NCI-H2107 treated with DMSO at 0.1 percent for 48 hours (cell line): ENCODE measurements at regions not wholly inside any gene's neighbourhood (a gene's known extent, or its start where the extent isn't known, plus 50 kb on each side); places are given as distances from the start of the nearest gene placed in this dataset.
"Not testable (repeated sequence)": the region's sequence is repeated elsewhere in the genome, so short reads cannot be mapped to it uniquely, and the experiment has no call there.

Experiments used
- DNase-seq: peaks from one replicate; lab custom pipeline; 2025; ENCODE audit not compliant: unreplicated experiment; lab: John Stamatoyannopoulos, UW

GRCh38 chr17:30689266-30690000 is 135.1 kb downstream of the CRLF3 start:
- not testable (repeated sequence) for DNase-seq

- DNase-seq = not testable (repeated sequence)
Observed at GRCh38 chr17:30686538-30687479, 137.7 kb downstream of the CRLF3 start.

DNA sequence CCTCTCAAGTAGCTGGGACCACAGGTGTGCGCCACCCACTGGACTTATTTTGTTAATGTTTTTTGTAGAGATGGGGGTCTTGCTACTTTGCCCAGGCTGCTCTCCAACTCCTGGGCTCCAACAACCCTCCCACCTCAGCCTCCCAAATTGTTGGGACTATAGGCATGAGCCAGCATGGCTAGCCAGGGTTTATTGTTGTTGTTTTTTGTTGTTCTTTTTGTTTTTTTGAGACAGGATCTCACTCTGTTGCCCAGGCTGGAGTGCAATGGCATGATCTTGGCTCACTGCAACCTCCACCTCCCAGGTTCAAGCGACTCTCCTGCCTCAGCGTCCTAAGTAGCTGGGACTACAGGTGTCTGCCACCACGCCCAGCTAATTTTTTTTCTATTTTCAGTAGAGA is 142.2 kb downstream of the CRLF3 start:
- DNase-seq = not testable (repeated sequence)

- not testable (repeated sequence) for DNase-seq
Observed at GRCh38 chr17:30680681-30681080, 143.8 kb downstream of the CRLF3 start.

GRCh38 chr17:30677550-30678249 is 146.8 kb downstream of the CRLF3 start:
- DNase-seq = no peak

DNA sequence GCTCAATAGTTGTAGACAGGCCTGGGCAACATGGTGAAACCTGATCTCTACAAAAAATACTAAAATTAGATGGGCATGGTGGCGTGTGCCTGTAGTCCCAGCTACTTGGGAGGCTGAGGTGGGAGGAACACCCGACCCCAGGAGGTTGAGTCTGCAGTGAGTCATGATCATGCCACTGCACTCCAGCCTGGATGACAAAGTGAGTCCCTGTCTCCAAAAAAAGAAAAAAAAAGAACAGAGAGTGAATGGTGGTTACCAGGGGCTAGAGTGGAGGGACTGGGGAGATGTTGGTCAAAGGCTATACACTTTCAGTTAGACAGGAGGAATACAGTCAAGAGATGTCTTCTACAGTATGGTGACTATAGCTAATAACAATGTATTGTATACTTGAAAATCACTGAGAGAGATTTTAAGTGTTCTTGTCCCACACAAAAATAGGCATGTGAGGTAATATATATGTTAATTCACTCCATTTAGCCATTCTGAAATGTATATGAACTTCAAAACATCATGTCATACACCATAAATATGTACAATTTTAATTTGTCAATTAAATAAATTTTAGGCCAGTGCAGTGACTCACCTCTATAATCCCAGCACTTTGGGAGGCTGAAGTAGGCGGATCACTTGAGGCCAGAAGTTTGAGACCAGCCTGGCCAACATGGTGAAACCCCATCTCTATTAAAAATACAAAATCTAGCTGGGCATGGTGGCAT is 148.6 kb downstream of the CRLF3 start:
- DNase-seq = not testable (repeated sequence)

DNA sequence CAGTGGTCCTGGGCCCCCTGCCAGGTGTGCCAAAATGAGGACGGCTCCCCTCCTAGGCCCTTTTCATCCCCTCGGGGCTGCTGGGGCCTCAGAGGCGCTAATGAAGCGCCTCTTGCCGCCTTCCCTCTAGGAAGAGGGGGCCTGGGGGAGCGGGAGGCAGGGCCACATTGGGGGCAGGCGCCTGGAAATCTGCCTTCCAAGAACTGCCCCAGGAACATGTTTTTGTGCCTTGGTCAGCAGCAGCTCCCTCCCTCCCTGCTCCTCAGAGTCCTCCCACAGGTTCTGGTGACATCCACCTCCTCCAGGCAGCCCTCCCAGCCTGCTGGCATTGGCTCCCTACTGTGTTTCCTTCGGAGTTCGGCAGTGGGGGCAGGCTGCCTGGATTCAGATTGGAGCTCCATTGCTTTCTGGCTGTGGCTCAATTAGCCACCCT is 155.3 kb downstream of the CRLF3 start:
- not testable (repeated sequence) for DNase-seq

DNA sequence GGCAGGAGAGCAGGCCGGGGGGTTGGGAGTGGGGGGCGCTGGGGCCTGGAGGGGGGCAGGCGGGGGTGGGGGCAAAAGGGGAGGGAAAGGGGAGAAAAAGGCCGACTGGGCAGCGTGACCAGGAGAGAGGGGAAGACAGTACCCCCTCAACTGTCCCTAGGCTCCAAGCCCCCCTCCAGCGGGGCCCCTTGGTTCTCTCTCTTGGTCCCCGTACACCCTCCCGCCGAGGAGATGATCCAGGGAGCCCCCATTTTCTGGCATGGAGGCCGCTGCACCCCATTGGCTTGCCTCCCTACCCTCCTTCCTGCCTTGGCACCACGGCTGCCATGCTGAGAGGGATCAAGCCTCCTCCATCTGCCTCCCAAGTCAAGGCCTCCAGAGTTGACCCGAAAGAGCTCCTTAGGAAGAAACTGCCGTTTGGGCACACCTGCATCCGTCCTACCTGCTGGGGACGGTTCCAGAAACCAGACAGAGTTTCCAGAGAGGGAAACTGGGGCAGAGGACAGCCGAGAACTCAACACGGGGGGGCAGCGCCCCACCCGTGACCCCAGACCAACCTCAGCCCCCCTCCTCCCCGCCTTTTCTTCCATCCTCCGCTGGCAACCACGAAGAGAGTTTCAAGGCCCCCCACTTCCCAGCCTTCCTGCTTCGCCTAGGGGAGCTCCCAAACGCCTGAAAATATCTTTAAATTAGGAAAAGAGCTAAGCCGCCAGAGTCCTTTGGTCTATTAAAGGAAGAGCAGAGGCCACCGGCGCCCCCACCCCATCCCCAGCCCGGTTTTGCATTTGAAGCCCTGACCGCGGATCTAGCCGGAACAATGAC is 155.9 kb downstream of the CRLF3 start:
- not testable (repeated sequence) for DNase-seq

DNA sequence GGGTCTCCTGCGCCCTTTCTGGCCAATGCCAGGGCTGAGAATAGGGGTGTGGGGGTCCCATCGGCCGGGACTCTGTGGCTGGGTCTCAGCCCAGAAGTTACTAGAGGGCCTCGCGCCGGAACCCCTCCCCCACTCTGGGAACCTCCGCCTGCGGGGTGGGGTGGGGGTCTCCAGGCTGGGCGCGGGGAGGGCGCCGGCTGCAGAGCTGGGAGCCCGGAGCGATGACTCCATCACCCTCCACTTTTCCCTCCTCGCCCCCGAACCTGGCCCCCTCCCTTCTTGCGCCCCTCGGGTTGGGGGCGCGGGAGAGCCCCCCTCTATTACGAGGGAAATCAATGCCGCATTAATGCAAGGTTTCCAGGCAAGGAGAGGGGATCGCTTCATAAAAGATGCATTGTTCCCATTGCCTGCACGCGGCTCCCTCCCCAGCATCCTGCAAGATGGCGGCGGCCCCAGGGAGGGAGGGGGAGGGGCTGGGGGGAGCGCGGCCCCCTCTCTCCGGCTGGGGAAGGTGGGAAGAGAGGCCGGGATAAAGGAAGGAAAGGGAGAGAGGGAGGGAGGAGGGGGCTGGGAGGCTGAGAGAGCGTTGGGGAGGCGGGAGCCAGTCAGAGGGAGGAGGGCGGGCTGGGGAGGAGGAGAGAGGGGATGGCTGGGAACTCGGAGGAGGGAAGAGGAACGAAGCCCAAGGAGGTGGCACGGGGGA is 156.7 kb downstream of the CRLF3 start:
- DNase-seq = not testable (repeated sequence)

GRCh38 chr17:30666838-30667656 is 157.4 kb downstream of the CRLF3 start:
- not testable (repeated sequence) for DNase-seq

- DNase-seq = not testable (repeated sequence)
Observed at GRCh38 chr17:30663727-30664455, 160.6 kb downstream of the CRLF3 start.

- DNase-seq = not testable (repeated sequence)
Observed at GRCh38 chr17:30657148-30657547, 167.3 kb downstream of the CRLF3 start.

DNA sequence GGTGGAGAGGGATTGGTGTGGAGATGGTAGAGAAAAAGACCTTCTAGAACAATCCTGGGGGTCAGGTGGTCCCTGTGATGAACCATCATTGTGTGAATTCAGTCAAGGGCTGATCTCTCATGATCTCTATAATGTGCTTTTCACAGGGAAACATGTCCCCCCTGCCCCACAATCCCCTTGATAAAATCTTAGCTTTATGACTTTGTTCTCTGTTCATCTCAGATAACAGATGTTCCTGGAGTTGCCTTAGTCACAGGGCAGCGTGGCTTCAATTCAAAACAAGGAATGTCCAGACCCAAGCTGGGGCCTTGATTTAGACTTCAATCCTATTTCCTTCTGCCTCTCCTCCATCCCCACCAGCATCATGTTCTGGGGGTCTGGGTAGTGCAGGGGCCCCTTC is 171.5 kb downstream of the CRLF3 start:
- not testable (repeated sequence) for DNase-seq

DNA sequence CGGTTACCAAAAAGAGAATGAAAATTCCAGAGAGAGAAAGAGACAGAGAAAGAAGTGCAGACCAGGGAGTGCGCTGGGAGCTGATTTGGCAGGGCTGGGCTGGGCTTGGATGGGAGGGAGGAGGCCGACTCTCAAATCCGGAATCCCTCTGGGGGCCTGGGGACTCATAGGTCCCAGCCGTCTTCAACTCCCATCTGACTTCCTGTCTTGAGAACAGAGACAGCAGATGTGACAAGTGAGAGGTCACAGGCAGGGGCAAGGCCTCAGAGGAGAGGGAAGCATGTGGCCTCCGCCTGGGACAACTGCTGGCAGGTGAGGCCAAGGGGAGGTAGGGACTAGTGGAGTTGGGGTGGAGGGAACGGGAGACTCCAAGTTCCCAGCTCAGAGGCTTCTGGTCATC is 172.9 kb downstream of the GOSR1 start:
- DNase-seq = not testable (repeated sequence)

DNA sequence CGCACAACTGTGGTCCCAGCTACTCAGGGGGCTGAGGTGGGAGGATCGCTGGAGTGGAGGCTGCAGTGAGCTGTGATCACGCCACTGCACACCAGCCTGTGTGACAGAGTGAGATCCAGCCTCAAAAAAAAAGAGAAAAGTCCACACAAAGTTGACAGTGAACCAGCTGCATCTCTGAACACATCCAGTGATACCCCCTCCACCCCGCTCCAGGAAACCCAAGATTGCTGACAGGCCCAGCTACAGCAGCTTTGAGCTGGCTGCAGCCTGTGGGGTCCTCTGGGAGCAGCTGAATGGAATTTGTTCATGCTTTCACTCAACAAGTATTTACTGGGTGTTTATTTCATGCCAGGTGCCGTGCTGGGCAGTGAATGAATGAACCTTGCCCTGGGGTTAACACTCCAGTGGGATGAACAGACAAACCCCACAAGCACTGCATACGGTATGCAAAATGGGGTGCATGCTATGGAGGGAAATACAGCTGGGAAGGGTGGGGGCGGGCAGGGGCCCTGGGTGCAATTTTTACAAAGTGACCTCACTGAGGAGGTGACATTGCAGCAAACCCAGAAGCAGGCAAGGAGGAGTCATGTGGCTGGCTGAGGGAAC is 170.9 kb downstream of the GOSR1 start:
- DNase-seq = not testable (repeated sequence)

DNA sequence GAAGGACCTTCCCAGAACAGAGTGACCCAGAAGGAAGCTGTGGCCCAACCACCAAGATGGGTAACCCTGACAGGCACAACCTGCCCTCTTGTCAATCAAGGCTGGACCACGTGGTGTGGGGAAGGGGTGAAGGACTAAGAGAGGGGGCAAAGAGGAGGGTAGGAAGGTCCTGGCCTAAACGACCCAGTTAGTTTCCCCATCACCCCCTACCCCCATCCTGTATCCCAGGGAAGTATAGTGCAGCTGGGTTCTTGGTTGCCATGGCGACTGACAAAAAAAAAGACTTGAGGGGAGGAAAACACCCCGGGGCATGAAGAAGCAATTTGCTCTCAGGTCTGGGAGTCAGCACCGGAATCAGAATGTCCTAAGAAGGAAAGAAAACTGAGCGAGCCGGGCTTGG is 168.7 kb downstream of the GOSR1 start:
- DNase-seq = not testable (repeated sequence)

- DNase-seq = not testable (repeated sequence)
Observed at GRCh38 chr17:30644713-30645112, 167.5 kb downstream of the GOSR1 start.
